Esophagus muscularis mucosa (tissue), 4 donors: ENCODE measurements at regions not wholly inside any gene's neighbourhood (a gene's known extent, or its start where the extent isn't known, plus 50 kb on each side); places are given as distances from the start of the nearest gene placed in this dataset.

ENCODE experiments used
- DNase-seq: peaks from one replicate; pipeline ENCODE4 v3.0.0-alpha.2; 2017; ENCODE audit errors: extremely low spot score
- H3K27ac ChIP-seq, 4 donors: fragments of 200-600 bp; sonication (generic); replicated peaks in 1 of 4; 1 replicate in 3 of 4; 2 replicates in 1 of 4; pipeline ENCODE4 v1.5.1; 2016 to 2019; ENCODE audit warnings: mild to moderate bottlenecking in 1 of 4
- H3K27me3 ChIP-seq, 4 donors: fragments of 200-600 bp; sonication (generic); one replicate each; pipeline versions ENCODE4 v1.5.1 to v1.6.0; 2016 to 2019
- H3K36me3 ChIP-seq, 4 donors: fragments of 200-600 bp; sonication (generic); one replicate each; pipeline ENCODE4 v1.5.1; 2016 to 2019
- H3K4me1 ChIP-seq, 4 donors: fragments of 200-600 bp; sonication (generic); one replicate each; pipeline ENCODE4 v1.5.1; 2016 to 2019
- H3K4me3 ChIP-seq, 4 donors: fragments of 200-600 bp; sonication (generic); 1 replicate in 2 of 4; 2 replicates in 2 of 4; pipeline ENCODE4 v1.5.1; 2016 to 2019; ENCODE audit warnings: mild to moderate bottlenecking in 4 of 4, moderate library complexity in 1 of 4
- H3K9me3 ChIP-seq, 4 donors: fragments of 200-600 bp; sonication (generic); 1 replicate in 3 of 4; 2 replicates in 1 of 4; pipeline ENCODE4 v1.5.1; 2016 to 2019
- EP300 ChIP-seq: sonication (generic); formaldehyde crosslinking; IDR thresholded peaks from one replicate; pipeline ENCODE4 v1.6.1; 2017; ENCODE audit warnings: antibody characterized with exemption
- POLR2A ChIP-seq: fragments of 450-650 bp; IDR thresholded peaks from one replicate; pipeline ENCODE4 v1.6.1; 2017; ENCODE audit warnings: antibody characterized with exemption, moderate library complexity, mild to moderate bottlenecking, low read depth
- POLR2AphosphoS5 ChIP-seq, 2 donors: sonication (generic); formaldehyde crosslinking; IDR thresholded peaks; one replicate each; pipeline ENCODE4 v1.6.1; 2017; ENCODE audit warnings: antibody characterized with exemption in 2 of 2
- WGBS: methylation state at CpG from one replicate; pipeline ENCODE4 v1.1.5; 2018; 5-methylcytosine and 5-hydroxymethylcytosine counted together
- intact Hi-C: fragments of 100-400 bp; cut with DNase I; formaldehyde crosslinking; loops from one replicate; pipeline ENCODE4 v1.15.1; 2023
- TF ChIP-seq, protein P1 (sequence below), 3 experiments: fragments of 200-600 bp in 2 of 3; fragments of 450-650 bp in 1 of 3; sonication (generic) in 2 of 3; IDR thresholded peaks; one replicate each; pipeline ENCODE4 v1.5.1; 2017 to 2019; ENCODE audit warnings: antibody characterized with exemption in 3 of 3, mild to moderate bottlenecking in 2 of 3, moderate library complexity in 1 of 3

DNA sequence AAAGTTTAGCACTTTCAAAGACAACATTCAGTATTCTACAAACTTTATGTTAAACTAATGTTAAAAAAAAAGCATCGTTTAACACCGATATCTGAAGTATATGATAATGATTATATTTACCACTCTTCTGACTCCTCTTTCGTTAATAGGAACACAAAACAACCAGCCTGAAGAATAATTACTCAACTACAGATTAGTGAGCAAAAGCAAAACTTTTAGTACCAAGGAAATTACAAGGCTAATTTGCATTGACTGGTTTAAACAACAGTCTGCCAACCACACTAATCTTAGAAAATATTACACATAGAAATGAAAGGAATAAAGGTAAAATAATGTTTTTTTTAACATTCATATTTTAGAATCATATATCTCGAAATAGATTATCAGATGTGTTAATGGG lies 500.7 kb downstream of the LMO4 start:
- no peak for DNase-seq
- H3K36me3 ChIP-seq = no peaks in the 10 kb centered on the region
- 94% methylated on average over 4 of the region's 4 CpGs for WGBS
- H3K27me3 ChIP-seq = no peaks in the 10 kb centered on the region
- no peaks in the 10 kb centered on the region for H3K4me1 ChIP-seq
- no peak overlapping the region for H3K4me3 ChIP-seq
- no peak for TF ChIP-seq POLR2A
- TF ChIP-seq EP300 = no peak
- TF ChIP-seq, protein P1, sequence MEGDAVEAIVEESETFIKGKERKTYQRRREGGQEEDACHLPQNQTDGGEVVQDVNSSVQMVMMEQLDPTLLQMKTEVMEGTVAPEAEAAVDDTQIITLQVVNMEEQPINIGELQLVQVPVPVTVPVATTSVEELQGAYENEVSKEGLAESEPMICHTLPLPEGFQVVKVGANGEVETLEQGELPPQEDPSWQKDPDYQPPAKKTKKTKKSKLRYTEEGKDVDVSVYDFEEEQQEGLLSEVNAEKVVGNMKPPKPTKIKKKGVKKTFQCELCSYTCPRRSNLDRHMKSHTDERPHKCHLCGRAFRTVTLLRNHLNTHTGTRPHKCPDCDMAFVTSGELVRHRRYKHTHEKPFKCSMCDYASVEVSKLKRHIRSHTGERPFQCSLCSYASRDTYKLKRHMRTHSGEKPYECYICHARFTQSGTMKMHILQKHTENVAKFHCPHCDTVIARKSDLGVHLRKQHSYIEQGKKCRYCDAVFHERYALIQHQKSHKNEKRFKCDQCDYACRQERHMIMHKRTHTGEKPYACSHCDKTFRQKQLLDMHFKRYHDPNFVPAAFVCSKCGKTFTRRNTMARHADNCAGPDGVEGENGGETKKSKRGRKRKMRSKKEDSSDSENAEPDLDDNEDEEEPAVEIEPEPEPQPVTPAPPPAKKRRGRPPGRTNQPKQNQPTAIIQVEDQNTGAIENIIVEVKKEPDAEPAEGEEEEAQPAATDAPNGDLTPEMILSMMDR (IDR thresholded peaks at IDR 0.05) = no peak
- no peak for TF ChIP-seq POLR2AphosphoS5 (IDR thresholded peaks at IDR 0.05)
- intact Hi-C loops = no loop called here
- no peak overlapping the region for H3K27ac ChIP-seq
- H3K9me3 ChIP-seq = no peaks in the 10 kb centered on the region

DNA sequence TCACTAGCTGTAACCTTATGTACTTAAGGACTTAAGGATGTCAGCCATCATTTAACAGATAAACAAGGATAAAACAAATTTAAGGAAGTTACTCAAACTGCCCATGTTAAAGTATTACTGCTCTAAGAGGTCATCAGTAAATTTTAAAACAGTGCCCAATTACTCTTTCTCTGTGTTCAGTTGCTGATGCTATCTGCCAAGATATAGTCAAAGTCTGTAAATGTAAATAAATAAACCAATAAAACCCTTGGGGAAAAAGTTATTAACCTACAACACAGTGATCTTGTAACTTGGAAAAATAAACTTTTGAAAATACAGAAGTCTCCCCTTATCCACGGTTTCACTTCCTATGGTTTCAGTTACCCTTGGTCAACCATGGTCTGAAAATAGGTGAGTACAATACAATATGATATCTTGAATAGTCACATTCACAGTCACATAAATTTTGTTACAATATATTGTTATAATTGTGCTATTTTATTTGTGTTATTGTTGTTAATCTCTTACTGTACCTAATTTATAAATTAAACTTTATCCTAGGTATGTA lies 501.8 kb downstream of the LMO4 start:
- Histone ChIP-seq H3K27ac (no peak overlapping the region), H3K4me3 (no peak overlapping the region), H3K36me3 (no peaks in the 10 kb centered on the region), H3K4me1 (no peaks in the 10 kb centered on the region), H3K27me3 (no peaks in the 10 kb centered on the region), H3K9me3 (no peaks in the 10 kb centered on the region)
- TF ChIP-seq, protein P1 (IDR thresholded peaks at IDR 0.05) = no peak
- TF ChIP-seq POLR2A (no peak), EP300 (no peak), POLR2AphosphoS5 (IDR thresholded peaks at IDR 0.05) (no peak)
- DNase-seq = no peak
- intact Hi-C loops = no loop called here
- 75% methylated on average over 1 of the region's 1 CpG for WGBS

DNA sequence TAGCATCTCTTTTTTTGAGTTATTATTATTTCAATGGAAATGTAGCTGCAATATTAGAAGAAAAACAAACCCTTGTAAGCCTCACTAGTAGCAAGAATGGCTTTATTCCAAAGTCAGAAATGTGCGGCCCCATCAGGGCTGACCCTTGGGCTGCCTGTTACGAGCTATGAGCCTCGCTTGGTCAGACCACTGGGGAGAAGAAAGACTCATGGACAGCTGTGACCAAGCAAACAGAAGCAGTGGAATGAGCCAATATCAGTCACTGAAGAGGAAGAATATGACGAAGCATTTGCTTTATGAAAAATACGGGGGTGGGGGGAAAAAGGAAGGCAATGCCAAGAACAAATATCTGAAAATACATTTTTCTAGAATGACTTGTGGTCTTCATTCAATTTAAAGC lies 504.5 kb downstream of the LMO4 start:
- TF ChIP-seq POLR2AphosphoS5 (IDR thresholded peaks at IDR 0.05) (no peak), POLR2A (no peak), EP300 (no peak)
- TF ChIP-seq, protein P1 (IDR thresholded peaks at IDR 0.05) = no peak
- intact Hi-C loops = no loop called here
- H3K27ac ChIP-seq = no peak overlapping the region
- H3K4me1 ChIP-seq = no peaks in the 10 kb centered on the region
- H3K4me3 ChIP-seq = no peak overlapping the region
- 72% methylated on average over 5 of the region's 5 CpGs for WGBS
- H3K36me3 ChIP-seq = no peaks in the 10 kb centered on the region
- H3K9me3 ChIP-seq = no peaks in the 10 kb centered on the region
- DNase-seq = no peak
- no peaks in the 10 kb centered on the region for H3K27me3 ChIP-seq

DNA sequence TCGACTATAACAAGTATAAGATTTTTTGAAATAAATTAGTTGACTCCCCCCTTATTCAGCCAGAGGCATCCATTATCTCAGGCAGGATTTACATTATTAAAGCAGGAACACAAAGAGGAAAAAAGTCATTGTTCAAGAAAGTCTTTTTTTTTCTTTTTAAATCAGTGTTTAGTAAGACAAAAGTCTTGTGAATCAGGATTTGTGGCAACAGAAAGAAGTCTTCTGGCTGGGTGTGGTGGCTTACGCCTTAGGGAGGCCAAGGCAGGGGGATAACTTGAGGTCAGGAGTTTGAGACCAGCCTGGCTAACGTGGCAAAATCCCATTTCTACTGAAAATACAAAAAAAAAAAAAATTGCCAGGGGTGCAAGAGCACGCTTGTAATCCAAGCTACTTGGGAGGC lies 505.5 kb downstream of the LMO4 start:
- intact Hi-C loops = no loop called here
- no peaks in the 10 kb centered on the region for H3K4me1 ChIP-seq
- TF ChIP-seq EP300 (no peak), POLR2A (no peak), POLR2AphosphoS5 (IDR thresholded peaks at IDR 0.05) (no peak)
- TF ChIP-seq, protein P1 (IDR thresholded peaks at IDR 0.05) = no peak
- WGBS = 92% methylated on average over 4 of the region's 4 CpGs
- no peaks in the 10 kb centered on the region for H3K9me3 ChIP-seq
- no peak overlapping the region for H3K4me3 ChIP-seq
- DNase-seq = no peak
- H3K27me3 ChIP-seq = no peaks in the 10 kb centered on the region
- no peak overlapping the region for H3K27ac ChIP-seq
- no peaks in the 10 kb centered on the region for H3K36me3 ChIP-seq

DNA sequence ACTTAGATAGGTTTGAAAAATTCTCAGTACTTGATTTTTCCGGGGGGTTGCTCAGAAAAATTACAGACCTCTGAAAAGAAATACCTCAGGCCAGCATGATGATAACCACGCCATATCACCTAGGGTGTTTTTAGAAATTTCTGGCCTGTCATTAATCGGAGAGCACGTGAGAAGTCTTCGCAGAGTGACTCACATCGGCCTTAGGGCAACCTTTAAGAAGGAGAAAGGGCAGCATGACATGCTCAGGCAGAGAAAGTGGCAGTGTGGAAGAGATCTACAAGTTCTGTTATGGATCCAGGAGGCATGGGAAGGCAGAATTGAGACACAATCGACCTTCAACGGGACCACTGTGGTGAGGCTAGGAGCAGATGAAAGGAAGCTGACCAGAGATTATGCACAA lies 506.3 kb downstream of the LMO4 start:
- no peaks in the 10 kb centered on the region for H3K9me3 ChIP-seq
- H3K4me3 ChIP-seq = no peak overlapping the region
- H3K36me3 ChIP-seq = no peaks in the 10 kb centered on the region
- intact Hi-C loops = no loop called here
- TF ChIP-seq POLR2A (no peak), POLR2AphosphoS5 (IDR thresholded peaks at IDR 0.05) (no peak), EP300 (no peak)
- TF ChIP-seq, protein P1 (IDR thresholded peaks at IDR 0.05) = no peak
- 96% methylated on average over 8 of the region's 8 CpGs for WGBS
- H3K27ac ChIP-seq = no peak overlapping the region
- no peaks in the 10 kb centered on the region for H3K27me3 ChIP-seq
- no peaks in the 10 kb centered on the region for H3K4me1 ChIP-seq
- DNase-seq = no peak
